GM18498 (cell line): ENCODE measurements at regions not wholly inside any gene's neighbourhood (a gene's known extent, or its start where the extent isn't known, plus 50 kb on each side); places are given as distances from the start of the nearest gene placed in this dataset.

ENCODE experiments used
- ATAC-seq: cut with Tn5 transposase; IDR thresholded peaks from one replicate; pipeline ENCODE4 v1.9.1; 2021; ENCODE audit warnings: mild to moderate bottlenecking, moderate library complexity; ENCODE audit not compliant: unreplicated experiment

GRCh38 chr4:182188622-182189021 lies 54.6 kb upstream of the TENM3 start:
- ATAC-seq: no peak

DNA sequence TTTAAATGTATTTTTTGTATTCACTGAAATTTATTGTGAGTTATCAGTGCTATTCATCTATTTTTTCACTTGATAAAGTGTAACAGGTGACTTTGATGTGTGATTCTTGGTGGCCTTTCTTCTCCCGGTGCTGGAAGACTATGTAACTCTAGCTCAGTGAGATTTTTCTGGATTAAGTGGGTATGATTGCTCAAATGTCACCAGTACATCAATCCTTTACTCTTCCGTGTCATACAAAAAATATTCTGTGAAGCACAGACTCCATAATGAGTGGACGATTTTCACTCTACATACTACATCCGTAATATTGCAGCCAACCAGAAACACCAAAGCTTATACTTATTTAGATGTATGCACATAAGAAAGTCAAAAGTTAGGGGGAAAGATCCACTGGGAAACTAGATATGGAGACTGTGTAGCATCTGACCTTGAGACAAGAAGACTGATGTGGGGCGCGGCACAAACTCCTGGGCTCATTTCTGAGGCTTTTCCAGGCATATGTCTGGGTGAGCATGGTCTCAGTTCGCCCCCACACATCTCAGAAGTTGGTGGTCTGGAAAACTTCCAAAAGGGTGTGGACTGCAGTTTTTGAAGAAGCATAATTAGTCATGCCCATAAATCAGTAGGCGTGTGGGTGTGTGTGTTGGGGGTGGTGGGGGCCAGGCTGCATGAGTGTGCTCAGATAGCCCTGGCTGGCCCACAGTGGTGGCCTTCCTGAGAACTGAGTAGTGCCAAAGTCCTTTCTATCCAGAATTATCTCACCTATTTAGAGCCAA lies 53.9 kb upstream of the TENM3 start:
- no peak for ATAC-seq

DNA sequence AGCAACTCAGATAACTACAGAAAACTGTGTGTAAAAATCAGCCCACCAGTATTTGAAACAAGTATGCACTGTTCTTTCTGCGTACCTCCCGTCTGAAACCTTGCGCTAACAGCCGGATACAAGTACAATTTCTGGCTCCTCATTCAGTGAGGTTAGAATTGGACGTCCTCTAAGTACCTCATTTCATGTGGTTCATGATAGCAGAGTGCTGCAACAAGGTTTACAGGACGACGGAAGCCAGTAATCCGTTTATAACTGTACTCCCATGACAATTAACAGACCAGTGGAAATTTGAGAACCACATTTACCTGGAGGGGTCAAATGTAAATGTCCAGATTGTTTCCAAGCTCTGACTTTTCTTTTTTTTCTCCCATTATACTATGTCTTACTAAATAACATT lies 52.9 kb upstream of the TENM3 start:
- ATAC-seq: no peak

GRCh38 chr4:182192511-182193181 lies 50.6 kb upstream of the TENM3 start:
- no peak for ATAC-seq

- no peak for ATAC-seq
Measured at GRCh38 chr4:182193311-182193710, 49.9 kb upstream of the TENM3 start.
